GM23248 (cell line): ENCODE measurements at regions not wholly inside any gene's neighbourhood (a gene's known extent, or its start where the extent isn't known, plus 50 kb on each side); places are given as distances from the start of the nearest gene placed in this dataset.

Source experiments
- EZH2 ChIP-seq: fragments of 200-600 bp; sonication (generic); IDR thresholded peaks from 2 replicates; pipeline ENCODE4 v1.6.1; 2018; ENCODE audit warnings: antibody characterized with exemption, mild to moderate bottlenecking; ENCODE audit not compliant: insufficient read depth, poor library complexity, severe bottlenecking
- EZH2phosphoT487 ChIP-seq: fragments of 200-600 bp; sonication (generic); IDR thresholded peaks from 2 replicates; pipeline ENCODE4 v1.6.1; 2018; ENCODE audit warnings: antibody characterized with exemption, moderate library complexity, mild to moderate bottlenecking, low read depth; ENCODE audit not compliant: insufficient read depth

DNA sequence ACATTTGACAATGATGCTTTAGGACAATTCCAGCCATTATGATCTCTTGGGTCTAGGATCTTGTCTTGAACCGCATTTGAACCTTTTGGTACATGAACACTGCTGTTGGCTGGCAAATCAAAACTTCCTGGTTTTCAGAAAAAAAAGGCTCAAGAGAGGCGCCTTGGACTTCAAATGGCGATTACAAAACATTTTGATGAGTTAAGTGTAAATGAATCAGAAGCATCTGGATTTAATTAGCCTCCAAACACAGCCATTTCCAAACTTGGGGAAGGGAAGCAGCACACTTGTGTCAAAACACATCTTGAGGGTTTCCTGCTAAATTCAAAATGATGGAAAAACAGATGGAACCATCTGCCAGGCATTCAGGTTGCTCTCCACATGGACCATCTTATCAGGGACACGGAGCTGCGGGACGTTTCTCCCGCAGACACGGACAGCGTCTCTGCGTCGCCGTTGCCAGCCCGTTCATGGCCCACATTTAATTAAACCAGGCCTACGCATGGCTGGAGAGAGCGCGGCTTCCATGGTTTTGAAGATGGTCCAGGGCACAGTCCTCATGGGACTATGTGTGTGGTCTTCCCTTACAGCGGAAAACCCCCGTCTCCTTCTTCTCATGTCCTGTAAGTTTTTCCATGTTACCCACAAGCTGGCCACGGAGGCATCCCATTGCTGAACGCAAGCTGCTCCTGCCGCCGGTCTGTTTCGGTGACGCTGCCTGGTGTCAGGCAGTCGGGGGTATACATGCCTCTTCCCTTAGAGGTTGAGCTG, 55.8 kb upstream of the PTCH1 start:
- TF ChIP-seq EZH2 (no peak), EZH2phosphoT487 (no peak)
